MCF 10A (cell line): ENCODE measurements at regions not wholly inside any gene's neighbourhood (a gene's known extent, or its start where the extent isn't known, plus 50 kb on each side); places are given as distances from the start of the nearest gene placed in this dataset.

ENCODE experiments used
- BruUV-seq: library from RNA; stranded (reverse); fragments of 400-500 nt; replicated peaks from 2 replicates; lab custom pipeline; 2021; lab: Mats Ljungman, UMichigan
- CTCF ChIA-PET: fragments of 300-600 bp; sonication (Branson Sonifier 250); formaldehyde crosslinking; extraction: SDS; loops from one replicate; lab custom pipeline; 2021; ENCODE audit warnings: antibody characterized with exemption, inconsistent platforms; lab: Yijun Ruan, JAX
- POLR2A ChIA-PET: fragments of 300-600, 350-650 bp; sonication (Branson Sonifier 250); formaldehyde crosslinking; extraction: SDS; loops from one replicate; lab custom pipeline; 2020; ENCODE audit warnings: antibody characterized with exemption, inconsistent platforms; lab: Yijun Ruan, JAX
- DNase-seq: peaks from one replicate; pipeline ENCODE4 v3.0.0-alpha.2; 2018; ENCODE audit not compliant: unreplicated experiment
- H3K27ac Mint-ChIP-seq: one replicate; pipeline ENCODE4 v1.8.0; 2022; ENCODE audit warnings: mild to moderate bottlenecking, low read depth, mixed read lengths; ENCODE audit not compliant: unreplicated experiment
- H3K27me3 Mint-ChIP-seq: one replicate; pipeline ENCODE4 v1.8.0; 2022; ENCODE audit warnings: mixed read lengths; ENCODE audit not compliant: insufficient read depth, unreplicated experiment
- H3K36me3 Mint-ChIP-seq: one replicate; pipeline ENCODE4 v1.8.0; 2022; ENCODE audit warnings: mild to moderate bottlenecking, moderate library complexity, mixed read lengths; ENCODE audit not compliant: insufficient read depth, unreplicated experiment
- H3K4me1 Mint-ChIP-seq: one replicate; pipeline ENCODE4 v1.8.0; 2022; ENCODE audit warnings: mixed read lengths; ENCODE audit not compliant: insufficient read depth, unreplicated experiment
- H3K4me3 Mint-ChIP-seq: one replicate; pipeline ENCODE4 v1.8.0; 2022; ENCODE audit warnings: mild to moderate bottlenecking, moderate library complexity, mixed read lengths; ENCODE audit not compliant: unreplicated experiment
- H3K9me3 Mint-ChIP-seq: one replicate; pipeline ENCODE4 v1.8.0; 2022; ENCODE audit warnings: mixed read lengths; ENCODE audit not compliant: unreplicated experiment
- intact Hi-C: fragments of 100-400 bp; cut with micrococcal nuclease; formaldehyde crosslinking; loops from 2 replicates; pipeline ENCODE4 v1.14.1; 2022
- TF ChIP-seq, protein P1 (sequence below): fragments of 200-600 bp; IDR thresholded peaks from one replicate; pipeline ENCODE4 v1.8.0; 2022; ENCODE audit warnings: antibody characterized with exemption, mild to moderate bottlenecking; ENCODE audit not compliant: unreplicated experiment

DNA sequence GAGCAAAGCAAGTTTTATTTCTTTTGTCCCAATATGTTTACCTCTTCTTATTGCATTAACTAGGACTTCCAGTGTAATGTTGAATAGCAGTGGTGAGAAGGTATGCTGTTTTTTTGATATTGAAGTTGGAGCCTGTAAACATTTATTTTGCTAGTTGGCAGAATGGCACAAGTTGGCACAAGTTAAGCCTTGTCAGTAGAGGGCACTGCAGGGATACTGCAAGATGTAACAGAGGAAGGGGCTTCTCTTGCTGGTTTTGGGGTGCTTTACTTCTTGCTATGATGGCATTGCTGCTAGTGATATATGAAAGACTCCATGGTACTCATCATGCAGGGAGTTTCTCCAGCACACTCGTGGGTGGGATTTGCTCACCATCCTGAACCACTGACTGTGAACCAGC is 327.3 kb upstream of the ARX start:
- no TSS peak for BruUV-seq
- no peaks in the 10 kb centered on the region for H3K36me3 Mint-ChIP-seq
- H3K4me3 Mint-ChIP-seq = no peak overlapping the region
- DNase-seq = no peak
- intact Hi-C loops = loop anchor here (10.0 kb wide), 1 partner anchor 102 kb away; no protein-coding TSS in a partner anchor
- peaks cover 4% of the 10 kb centered on the region for H3K4me1 Mint-ChIP-seq
- no peak overlapping the region for H3K27ac Mint-ChIP-seq
- no peaks in the 10 kb centered on the region for H3K27me3 Mint-ChIP-seq
- H3K9me3 Mint-ChIP-seq = peaks cover 15% of the 10 kb centered on the region
- TF ChIP-seq, protein P1, sequence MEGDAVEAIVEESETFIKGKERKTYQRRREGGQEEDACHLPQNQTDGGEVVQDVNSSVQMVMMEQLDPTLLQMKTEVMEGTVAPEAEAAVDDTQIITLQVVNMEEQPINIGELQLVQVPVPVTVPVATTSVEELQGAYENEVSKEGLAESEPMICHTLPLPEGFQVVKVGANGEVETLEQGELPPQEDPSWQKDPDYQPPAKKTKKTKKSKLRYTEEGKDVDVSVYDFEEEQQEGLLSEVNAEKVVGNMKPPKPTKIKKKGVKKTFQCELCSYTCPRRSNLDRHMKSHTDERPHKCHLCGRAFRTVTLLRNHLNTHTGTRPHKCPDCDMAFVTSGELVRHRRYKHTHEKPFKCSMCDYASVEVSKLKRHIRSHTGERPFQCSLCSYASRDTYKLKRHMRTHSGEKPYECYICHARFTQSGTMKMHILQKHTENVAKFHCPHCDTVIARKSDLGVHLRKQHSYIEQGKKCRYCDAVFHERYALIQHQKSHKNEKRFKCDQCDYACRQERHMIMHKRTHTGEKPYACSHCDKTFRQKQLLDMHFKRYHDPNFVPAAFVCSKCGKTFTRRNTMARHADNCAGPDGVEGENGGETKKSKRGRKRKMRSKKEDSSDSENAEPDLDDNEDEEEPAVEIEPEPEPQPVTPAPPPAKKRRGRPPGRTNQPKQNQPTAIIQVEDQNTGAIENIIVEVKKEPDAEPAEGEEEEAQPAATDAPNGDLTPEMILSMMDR = no peak
- ChIA-PET POLR2A (interaction anchor here (0.6 kb wide), 1 partner anchor 40 kb away, joined by 4 read pairs; no protein-coding TSS in a partner anchor), CTCF (interaction anchor here (0.8 kb wide), 1 partner anchor 653 kb away, joined by 9 read pairs; no protein-coding TSS in a partner anchor)

DNA sequence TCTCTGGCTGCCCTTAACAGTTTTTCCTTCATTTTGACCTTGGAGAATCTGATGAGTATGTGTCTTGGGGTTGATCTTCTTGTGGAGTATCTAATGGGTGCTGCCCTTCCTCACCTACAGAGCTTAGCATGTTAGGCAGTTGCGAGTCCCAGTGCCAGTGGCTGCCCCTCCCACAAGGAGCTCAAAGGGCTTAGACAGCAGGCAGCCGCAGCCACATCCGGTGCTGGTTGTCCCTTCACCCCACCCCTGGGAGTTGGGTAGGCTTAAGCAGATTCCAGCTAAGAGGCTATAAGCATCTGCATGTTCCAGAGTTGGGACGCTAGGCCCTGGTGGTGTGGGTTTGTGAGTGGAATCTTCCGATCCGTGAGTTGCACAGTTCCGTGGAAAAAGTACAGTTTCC is 322.1 kb upstream of the ARX start:
- Mint-ChIP-seq H3K27ac (no peak overlapping the region), H3K27me3 (no peaks in the 10 kb centered on the region), H3K4me3 (no peak overlapping the region), H3K4me1 (no peaks in the 10 kb centered on the region), H3K9me3 (peaks cover 15% of the 10 kb centered on the region), H3K36me3 (no peaks in the 10 kb centered on the region)
- intact Hi-C loops = no loop called here
- no peak for DNase-seq
- ChIA-PET CTCF (no interaction called here), POLR2A (no interaction called here)
- no TSS peak for BruUV-seq
- TF ChIP-seq, protein P1 = no peak

DNA sequence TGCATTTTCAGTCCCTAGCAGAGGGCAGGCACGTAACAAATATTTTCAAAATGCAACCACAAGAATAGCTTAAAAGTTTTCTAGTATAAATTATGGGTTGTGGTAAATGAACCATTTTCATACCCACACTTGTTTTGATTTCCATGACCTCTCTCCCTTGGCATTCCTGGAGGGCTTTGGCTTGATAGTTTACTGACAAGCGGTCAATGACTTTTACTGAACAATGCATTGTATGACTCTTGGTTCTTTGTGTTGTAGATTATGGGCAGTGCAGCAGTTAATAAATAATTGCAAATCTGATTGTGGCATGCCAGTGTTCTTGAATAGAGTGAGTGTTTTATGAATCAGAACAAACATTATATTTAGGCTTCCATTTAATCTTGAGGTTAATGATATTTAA is 285.2 kb upstream of the ARX start:
- TF ChIP-seq, protein P1 = no peak
- Mint-ChIP-seq H3K27me3 (no peaks in the 10 kb centered on the region), H3K4me3 (no peak overlapping the region), H3K9me3 (peaks cover 11% of the 10 kb centered on the region), H3K36me3 (no peaks in the 10 kb centered on the region), H3K27ac (no peak overlapping the region), H3K4me1 (no peaks in the 10 kb centered on the region)
- ChIA-PET CTCF (no interaction called here), POLR2A (no interaction called here)
- no TSS peak for BruUV-seq
- DNase-seq = no peak
- intact Hi-C loops = no loop called here

DNA sequence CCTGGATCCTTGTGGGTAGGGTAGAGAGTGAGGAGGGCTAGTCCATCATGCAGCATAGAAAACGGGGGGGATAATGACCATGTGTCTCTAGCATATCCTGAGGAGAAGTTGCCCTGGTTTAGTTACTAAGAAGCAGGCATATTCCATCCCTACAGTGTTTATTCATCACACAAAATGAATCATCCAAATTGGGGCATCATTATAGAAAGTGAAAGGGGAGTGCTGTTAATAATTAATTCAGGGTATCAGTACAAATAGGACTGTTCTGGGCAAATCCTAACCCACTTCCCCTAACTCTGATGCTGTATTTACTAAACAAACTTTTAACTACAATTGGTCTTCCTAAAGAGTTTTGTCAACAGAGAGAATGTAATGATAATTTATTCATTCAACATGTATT is 281.1 kb upstream of the ARX start:
- intact Hi-C loops = no loop called here
- no TSS peak for BruUV-seq
- TF ChIP-seq, protein P1 = no peak
- no peak for DNase-seq
- H3K9me3 Mint-ChIP-seq = peaks cover 11% of the 10 kb centered on the region
- no peak overlapping the region for H3K4me3 Mint-ChIP-seq
- peaks cover 5% of the 10 kb centered on the region for H3K4me1 Mint-ChIP-seq
- H3K36me3 Mint-ChIP-seq = no peaks in the 10 kb centered on the region
- no peak overlapping the region for H3K27ac Mint-ChIP-seq
- CTCF ChIA-PET = interaction anchor here (1.2 kb wide), 1 partner anchor 152 kb away, joined by 6 read pairs; no protein-coding TSS in a partner anchor
- POLR2A ChIA-PET = no interaction called here
- no peaks in the 10 kb centered on the region for H3K27me3 Mint-ChIP-seq
